ENCODE measurements at regions not wholly inside any gene's neighbourhood (a gene's known extent, or its start where the extent isn't known, plus 50 kb on each side); places are given as distances from the start of the nearest gene placed in this dataset.
"Not testable (repeated sequence)": the region's sequence is repeated elsewhere in the genome, so short reads cannot be mapped to it uniquely, and the experiment has no call there.

- Mint-ChIP-seq H3K27ac (no peak overlapping the region), H3K27me3 (ENCODE audit: low read depth) (peaks cover 3% of the 10 kb centered on the region), H3K4me3 (no peak overlapping the region), H3K36me3 (peaks cover 35% of the 10 kb centered on the region), H3K4me1 (peaks cover 16% of the 10 kb centered on the region), H3K9me3 (peaks cover 35% of the 10 kb centered on the region)
- DNase-seq (ENCODE audit: low spot score): no peak
- ChIA-PET CTCF (no interaction called here), POLR2A (no interaction called here)
- no peak for ATAC-seq
- TF ChIP-seq EMX1 (CRISPR knock-in tag; IDR thresholded peaks at IDR 0.05) (no peak), NR1H2 (CRISPR knock-in tag; IDR thresholded peaks at IDR 0.05) (no peak), NFE2L1 (CRISPR knock-in tag; IDR thresholded peaks at IDR 0.05) (no peak)
- TF ChIP-seq, protein P1, sequence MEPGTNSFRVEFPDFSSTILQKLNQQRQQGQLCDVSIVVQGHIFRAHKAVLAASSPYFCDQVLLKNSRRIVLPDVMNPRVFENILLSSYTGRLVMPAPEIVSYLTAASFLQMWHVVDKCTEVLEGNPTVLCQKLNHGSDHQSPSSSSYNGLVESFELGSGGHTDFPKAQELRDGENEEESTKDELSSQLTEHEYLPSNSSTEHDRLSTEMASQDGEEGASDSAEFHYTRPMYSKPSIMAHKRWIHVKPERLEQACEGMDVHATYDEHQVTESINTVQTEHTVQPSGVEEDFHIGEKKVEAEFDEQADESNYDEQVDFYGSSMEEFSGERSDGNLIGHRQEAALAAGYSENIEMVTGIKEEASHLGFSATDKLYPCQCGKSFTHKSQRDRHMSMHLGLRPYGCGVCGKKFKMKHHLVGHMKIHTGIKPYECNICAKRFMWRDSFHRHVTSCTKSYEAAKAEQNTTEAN (CRISPR knock-in tag; IDR thresholded peaks at IDR 0.05): no peak
- TF ChIP-seq, protein P2, sequence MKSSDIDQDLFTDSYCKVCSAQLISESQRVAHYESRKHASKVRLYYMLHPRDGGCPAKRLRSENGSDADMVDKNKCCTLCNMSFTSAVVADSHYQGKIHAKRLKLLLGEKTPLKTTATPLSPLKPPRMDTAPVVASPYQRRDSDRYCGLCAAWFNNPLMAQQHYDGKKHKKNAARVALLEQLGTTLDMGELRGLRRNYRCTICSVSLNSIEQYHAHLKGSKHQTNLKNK (CRISPR knock-in tag; IDR thresholded peaks at IDR 0.05): no peak
These were observed 460.3 kb upstream of the ADARB2 start for GRCh38 chr10:2197663-2198062.

- ATAC-seq (no peak), DNase-seq (ENCODE audit: low spot score) (no peak)
- H3K27ac Mint-ChIP-seq: no peak overlapping the region
- ChIA-PET CTCF (no interaction called here), POLR2A (no interaction called here)
- peaks cover 46% of the 10 kb centered on the region for H3K9me3 Mint-ChIP-seq
- H3K27me3 Mint-ChIP-seq (ENCODE audit: low read depth): peaks cover 5% of the 10 kb centered on the region
- H3K4me3 Mint-ChIP-seq: no peak overlapping the region
- peaks cover 5% of the 10 kb centered on the region for H3K4me1 Mint-ChIP-seq
- TF ChIP-seq, protein P3, sequence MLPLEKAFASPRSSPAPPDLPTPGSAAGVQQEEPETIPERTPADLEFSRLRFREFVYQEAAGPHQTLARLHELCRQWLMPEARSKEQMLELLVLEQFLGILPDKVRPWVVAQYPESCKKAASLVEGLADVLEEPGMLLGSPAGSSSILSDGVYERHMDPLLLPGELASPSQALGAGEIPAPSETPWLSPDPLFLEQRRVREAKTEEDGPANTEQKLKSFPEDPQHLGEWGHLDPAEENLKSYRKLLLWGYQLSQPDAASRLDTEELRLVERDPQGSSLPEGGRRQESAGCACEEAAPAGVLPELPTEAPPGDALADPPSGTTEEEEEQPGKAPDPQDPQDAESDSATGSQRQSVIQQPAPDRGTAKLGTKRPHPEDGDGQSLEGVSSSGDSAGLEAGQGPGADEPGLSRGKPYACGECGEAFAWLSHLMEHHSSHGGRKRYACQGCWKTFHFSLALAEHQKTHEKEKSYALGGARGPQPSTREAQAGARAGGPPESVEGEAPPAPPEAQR (CRISPR knock-in tag; IDR thresholded peaks at IDR 0.05): no peak
- no peak for TF ChIP-seq ZNF416 (CRISPR knock-in tag; IDR thresholded peaks at IDR 0.05)
- no peak for TF ChIP-seq E2F1 (CRISPR knock-in tag; IDR thresholded peaks at IDR 0.05)
- no peak for TF ChIP-seq ESRRA (CRISPR knock-in tag; IDR thresholded peaks at IDR 0.05; ENCODE audit: borderline replicate concordance)
- no peak for TF ChIP-seq ZNF121 (CRISPR knock-in tag; IDR thresholded peaks at IDR 0.05)
- no peak for TF ChIP-seq CREB1 (CRISPR knock-in tag; IDR thresholded peaks at IDR 0.05)
- no peak for TF ChIP-seq FOXK1 (CRISPR knock-in tag; IDR thresholded peaks at IDR 0.05)
- TF ChIP-seq ZNF263 (CRISPR knock-in tag; IDR thresholded peaks at IDR 0.05; ENCODE audit: low read depth): no peak
- TF ChIP-seq, protein P4, sequence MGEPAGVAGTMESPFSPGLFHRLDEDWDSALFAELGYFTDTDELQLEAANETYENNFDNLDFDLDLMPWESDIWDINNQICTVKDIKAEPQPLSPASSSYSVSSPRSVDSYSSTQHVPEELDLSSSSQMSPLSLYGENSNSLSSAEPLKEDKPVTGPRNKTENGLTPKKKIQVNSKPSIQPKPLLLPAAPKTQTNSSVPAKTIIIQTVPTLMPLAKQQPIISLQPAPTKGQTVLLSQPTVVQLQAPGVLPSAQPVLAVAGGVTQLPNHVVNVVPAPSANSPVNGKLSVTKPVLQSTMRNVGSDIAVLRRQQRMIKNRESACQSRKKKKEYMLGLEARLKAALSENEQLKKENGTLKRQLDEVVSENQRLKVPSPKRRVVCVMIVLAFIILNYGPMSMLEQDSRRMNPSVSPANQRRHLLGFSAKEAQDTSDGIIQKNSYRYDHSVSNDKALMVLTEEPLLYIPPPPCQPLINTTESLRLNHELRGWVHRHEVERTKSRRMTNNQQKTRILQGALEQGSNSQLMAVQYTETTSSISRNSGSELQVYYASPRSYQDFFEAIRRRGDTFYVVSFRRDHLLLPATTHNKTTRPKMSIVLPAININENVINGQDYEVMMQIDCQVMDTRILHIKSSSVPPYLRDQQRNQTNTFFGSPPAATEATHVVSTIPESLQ (CRISPR knock-in tag; IDR thresholded peaks at IDR 0.05): no peak
- no peak for TF ChIP-seq E2F5 (CRISPR knock-in tag; IDR thresholded peaks at IDR 0.05)
- TF ChIP-seq, protein P1 (CRISPR knock-in tag; IDR thresholded peaks at IDR 0.05): no peak
- peaks cover 45% of the 10 kb centered on the region for H3K36me3 Mint-ChIP-seq
These were observed 458.9 kb upstream of the ADARB2 start for GRCh38 chr10:2196272-2196671.

DNA sequence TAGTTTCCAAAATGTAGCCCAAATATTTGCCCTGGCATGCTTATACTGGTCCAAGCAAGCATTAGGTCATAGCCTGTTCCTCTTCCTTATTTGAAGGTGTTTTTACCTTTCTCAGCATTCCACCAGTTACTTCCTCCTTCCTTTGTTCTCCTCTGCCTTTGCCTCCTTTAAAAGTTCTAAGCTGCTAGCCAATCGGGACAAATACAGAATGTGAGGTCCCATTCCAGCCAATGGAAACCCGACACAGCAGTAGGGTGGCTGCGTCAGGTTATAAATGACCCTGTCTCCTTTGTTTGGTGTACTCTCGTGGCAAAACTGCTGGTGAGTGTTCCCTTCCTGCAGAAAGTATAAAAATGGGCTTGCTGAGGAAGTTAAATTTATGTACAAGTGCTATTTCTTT is 452.0 kb upstream of the ADARB2 start:
- DNase-seq (ENCODE audit: low spot score); H3K27ac Mint-ChIP-seq; H3K4me3 Mint-ChIP-seq; ATAC-seq; POLR2A ChIA-PET; H3K27me3 Mint-ChIP-seq (ENCODE audit: low read depth); CTCF ChIA-PET: not testable (repeated sequence)
- peaks cover 28% of the 10 kb centered on the region for H3K9me3 Mint-ChIP-seq
- H3K4me1 Mint-ChIP-seq: peaks cover 16% of the 10 kb centered on the region; the same call in 1 of the 2 replicates
- H3K36me3 Mint-ChIP-seq: peaks cover 18% of the 10 kb centered on the region
